HEK293 (cell line): ENCODE measurements at regions not wholly inside any gene's neighbourhood (a gene's known extent, or its start where the extent isn't known, plus 50 kb on each side); places are given as distances from the start of the nearest gene placed in this dataset.

Source experiments
- CTCF ChIP-seq: fragments of 450-650 bp; formaldehyde crosslinking; IDR thresholded peaks from 2 replicates; pipeline ENCODE4 v1.5.1; 2016; ENCODE audit warnings: missing biosample characterization, missing genetic modification characterization
- ZNF114 ChIP-seq: fragments of 450-650 bp; formaldehyde crosslinking; IDR thresholded peaks from 2 replicates; pipeline ENCODE4 v1.5.0; 2017; ENCODE audit warnings: missing biosample characterization, missing genetic modification characterization

- TF ChIP-seq ZNF114 (tag by site-specific recombination) (no peak), CTCF (tag by site-specific recombination) (no peak)
Measured at GRCh38 chr2:240201866-240202265, 61.4 kb upstream of the OTOS start.
